ENCODE measurements at regions not wholly inside any gene's neighbourhood (a gene's known extent, or its start where the extent isn't known, plus 50 kb on each side); places are given as distances from the start of the nearest gene placed in this dataset.

DNA sequence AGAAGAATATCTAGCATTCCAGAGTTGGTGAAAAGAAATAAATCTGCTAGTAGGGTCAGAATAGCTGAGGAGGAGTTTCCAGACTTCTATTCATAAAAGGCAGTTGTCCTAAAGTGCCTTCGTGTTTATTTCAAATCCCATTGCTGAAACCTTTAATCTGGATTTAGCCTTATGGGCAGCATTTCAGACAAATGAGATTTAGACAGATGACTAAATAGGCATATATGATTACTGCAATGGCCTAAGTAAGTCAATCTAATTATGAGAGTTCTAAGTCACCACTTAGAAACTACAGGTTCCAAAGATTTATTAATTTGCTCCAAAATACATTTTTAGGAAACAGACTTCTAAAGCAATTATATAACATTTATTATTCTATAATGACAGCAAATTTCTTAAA lies 368.7 kb downstream of the LIG4 start:
- TF ChIP-seq, protein P1, sequence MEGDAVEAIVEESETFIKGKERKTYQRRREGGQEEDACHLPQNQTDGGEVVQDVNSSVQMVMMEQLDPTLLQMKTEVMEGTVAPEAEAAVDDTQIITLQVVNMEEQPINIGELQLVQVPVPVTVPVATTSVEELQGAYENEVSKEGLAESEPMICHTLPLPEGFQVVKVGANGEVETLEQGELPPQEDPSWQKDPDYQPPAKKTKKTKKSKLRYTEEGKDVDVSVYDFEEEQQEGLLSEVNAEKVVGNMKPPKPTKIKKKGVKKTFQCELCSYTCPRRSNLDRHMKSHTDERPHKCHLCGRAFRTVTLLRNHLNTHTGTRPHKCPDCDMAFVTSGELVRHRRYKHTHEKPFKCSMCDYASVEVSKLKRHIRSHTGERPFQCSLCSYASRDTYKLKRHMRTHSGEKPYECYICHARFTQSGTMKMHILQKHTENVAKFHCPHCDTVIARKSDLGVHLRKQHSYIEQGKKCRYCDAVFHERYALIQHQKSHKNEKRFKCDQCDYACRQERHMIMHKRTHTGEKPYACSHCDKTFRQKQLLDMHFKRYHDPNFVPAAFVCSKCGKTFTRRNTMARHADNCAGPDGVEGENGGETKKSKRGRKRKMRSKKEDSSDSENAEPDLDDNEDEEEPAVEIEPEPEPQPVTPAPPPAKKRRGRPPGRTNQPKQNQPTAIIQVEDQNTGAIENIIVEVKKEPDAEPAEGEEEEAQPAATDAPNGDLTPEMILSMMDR (tag by site-specific recombination; IDR thresholded peaks at IDR 0.05): no peak
- TF ChIP-seq YY1 (tag by site-specific recombination; IDR thresholded peaks at IDR 0.05) (no peak), ZNF302 (tag by site-specific recombination; IDR thresholded peaks at IDR 0.05; ENCODE audit: low read depth) (no peak), MZF1 (tag by site-specific recombination; IDR thresholded peaks at IDR 0.05; ENCODE audit: borderline replicate concordance) (no peak), ZNF707 (tag by site-specific recombination; IDR thresholded peaks at IDR 0.05) (no peak), SCRT2 (tag by site-specific recombination; IDR thresholded peaks at IDR 0.05) (no peak), ZEB2 (tag by site-specific recombination; IDR thresholded peaks at IDR 0.05) (no peak)
- TF ChIP-seq, protein P2, sequence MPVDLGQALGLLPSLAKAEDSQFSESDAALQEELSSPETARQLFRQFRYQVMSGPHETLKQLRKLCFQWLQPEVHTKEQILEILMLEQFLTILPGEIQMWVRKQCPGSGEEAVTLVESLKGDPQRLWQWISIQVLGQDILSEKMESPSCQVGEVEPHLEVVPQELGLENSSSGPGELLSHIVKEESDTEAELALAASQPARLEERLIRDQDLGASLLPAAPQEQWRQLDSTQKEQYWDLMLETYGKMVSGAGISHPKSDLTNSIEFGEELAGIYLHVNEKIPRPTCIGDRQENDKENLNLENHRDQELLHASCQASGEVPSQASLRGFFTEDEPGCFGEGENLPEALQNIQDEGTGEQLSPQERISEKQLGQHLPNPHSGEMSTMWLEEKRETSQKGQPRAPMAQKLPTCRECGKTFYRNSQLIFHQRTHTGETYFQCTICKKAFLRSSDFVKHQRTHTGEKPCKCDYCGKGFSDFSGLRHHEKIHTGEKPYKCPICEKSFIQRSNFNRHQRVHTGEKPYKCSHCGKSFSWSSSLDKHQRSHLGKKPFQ (tag by site-specific recombination; IDR thresholded peaks at IDR 0.05): no peak
- TF ChIP-seq, protein P3, sequence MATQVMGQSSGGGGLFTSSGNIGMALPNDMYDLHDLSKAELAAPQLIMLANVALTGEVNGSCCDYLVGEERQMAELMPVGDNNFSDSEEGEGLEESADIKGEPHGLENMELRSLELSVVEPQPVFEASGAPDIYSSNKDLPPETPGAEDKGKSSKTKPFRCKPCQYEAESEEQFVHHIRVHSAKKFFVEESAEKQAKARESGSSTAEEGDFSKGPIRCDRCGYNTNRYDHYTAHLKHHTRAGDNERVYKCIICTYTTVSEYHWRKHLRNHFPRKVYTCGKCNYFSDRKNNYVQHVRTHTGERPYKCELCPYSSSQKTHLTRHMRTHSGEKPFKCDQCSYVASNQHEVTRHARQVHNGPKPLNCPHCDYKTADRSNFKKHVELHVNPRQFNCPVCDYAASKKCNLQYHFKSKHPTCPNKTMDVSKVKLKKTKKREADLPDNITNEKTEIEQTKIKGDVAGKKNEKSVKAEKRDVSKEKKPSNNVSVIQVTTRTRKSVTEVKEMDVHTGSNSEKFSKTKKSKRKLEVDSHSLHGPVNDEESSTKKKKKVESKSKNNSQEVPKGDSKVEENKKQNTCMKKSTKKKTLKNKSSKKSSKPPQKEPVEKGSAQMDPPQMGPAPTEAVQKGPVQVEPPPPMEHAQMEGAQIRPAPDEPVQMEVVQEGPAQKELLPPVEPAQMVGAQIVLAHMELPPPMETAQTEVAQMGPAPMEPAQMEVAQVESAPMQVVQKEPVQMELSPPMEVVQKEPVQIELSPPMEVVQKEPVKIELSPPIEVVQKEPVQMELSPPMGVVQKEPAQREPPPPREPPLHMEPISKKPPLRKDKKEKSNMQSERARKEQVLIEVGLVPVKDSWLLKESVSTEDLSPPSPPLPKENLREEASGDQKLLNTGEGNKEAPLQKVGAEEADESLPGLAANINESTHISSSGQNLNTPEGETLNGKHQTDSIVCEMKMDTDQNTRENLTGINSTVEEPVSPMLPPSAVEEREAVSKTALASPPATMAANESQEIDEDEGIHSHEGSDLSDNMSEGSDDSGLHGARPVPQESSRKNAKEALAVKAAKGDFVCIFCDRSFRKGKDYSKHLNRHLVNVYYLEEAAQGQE (tag by site-specific recombination; IDR thresholded peaks at IDR 0.05): no peak
- TF ChIP-seq, protein P4, sequence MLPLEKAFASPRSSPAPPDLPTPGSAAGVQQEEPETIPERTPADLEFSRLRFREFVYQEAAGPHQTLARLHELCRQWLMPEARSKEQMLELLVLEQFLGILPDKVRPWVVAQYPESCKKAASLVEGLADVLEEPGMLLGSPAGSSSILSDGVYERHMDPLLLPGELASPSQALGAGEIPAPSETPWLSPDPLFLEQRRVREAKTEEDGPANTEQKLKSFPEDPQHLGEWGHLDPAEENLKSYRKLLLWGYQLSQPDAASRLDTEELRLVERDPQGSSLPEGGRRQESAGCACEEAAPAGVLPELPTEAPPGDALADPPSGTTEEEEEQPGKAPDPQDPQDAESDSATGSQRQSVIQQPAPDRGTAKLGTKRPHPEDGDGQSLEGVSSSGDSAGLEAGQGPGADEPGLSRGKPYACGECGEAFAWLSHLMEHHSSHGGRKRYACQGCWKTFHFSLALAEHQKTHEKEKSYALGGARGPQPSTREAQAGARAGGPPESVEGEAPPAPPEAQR (tag by site-specific recombination; IDR thresholded peaks at IDR 0.05): no peak
- TF ChIP-seq, protein P5, sequence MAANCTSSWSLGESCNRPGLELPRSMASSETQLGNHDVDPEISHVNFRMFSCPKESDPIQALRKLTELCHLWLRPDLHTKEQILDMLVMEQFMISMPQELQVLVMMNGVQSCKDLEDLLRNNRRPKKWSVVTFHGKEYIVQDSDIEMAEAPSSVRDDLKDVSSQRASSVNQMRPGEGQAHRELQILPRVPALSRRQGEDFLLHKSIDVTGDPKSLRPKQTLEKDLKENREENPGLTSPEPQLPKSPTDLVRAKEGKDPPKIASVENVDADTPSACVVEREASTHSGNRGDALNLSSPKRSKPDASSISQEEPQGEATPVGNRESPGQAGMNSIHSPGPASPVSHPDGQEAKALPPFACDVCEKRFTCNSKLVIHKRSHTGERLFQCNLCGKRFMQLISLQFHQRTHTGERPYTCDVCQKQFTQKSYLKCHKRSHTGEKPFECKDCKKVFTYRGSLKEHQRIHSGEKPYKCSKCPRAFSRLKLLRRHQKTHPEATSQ (tag by site-specific recombination; IDR thresholded peaks at IDR 0.05): no peak
